ENCODE measurements at regions not wholly inside any gene's neighbourhood (a gene's known extent, or its start where the extent isn't known, plus 50 kb on each side); places are given as distances from the start of the nearest gene placed in this dataset.

DNA sequence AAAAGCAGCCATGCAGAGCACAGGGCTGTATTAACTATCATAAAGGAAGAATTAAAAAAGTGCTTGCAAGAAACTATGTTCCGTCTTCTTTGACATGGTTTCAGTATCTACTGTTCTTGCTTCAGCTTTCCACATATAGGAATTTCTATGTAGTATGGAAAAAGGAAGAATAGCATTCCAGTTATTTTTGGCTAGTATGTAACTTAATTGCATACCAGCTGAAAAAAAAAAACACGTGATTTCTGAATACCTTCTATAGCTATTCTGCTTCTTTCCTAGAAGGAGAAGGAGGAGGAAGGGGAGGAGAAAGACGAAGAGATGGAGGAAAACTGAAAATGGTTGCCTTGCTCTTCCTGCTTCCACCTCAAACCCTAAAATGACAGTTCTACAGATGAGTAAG lies 619.0 kb downstream of the KCTD12 start:
- no peak overlapping the region for H2AFZ ChIP-seq (ENCODE audit: low read depth)
- 14% methylated on average over 3 of the region's 3 CpGs for WGBS (ENCODE audit: low lambda C conversion rate)
- H3K79me2 ChIP-seq (ENCODE audit: insufficient read depth), result no peaks in the 10 kb centered on the region
- no peak overlapping the region for H3K9ac ChIP-seq
- no peaks in the 10 kb centered on the region for H3K36me3 ChIP-seq (replicated peaks in 1 of 2; ENCODE audit: control insufficient read depth in 1 of 2, insufficient read depth in 2 of 2, low read length in 1 of 2)
- CTCF ChIA-PET, result no interaction called here
- no peaks in the 10 kb centered on the region for H3K9me3 ChIP-seq
- H3K4me1 ChIP-seq (ENCODE audit: control insufficient read depth in 1 of 2, insufficient read depth in 2 of 2, low read depth in 1 of 2, low read length in 1 of 2), result no peaks in the 10 kb centered on the region
- POLR2A ChIA-PET, result no interaction called here
- H3K4me2 ChIP-seq, result no peak overlapping the region
- DNase-seq, result no peak
- H3K27ac ChIP-seq (ENCODE audit: low read depth in 2 of 2, low read length in 1 of 2), result no peak overlapping the region
- no peaks in the 10 kb centered on the region for H3F3A ChIP-seq (replicated peaks; ENCODE audit: insufficient read depth)
- H3K9me2 ChIP-seq, result no peaks in the 10 kb centered on the region
- no peak overlapping the region for H3K4me3 ChIP-seq (ENCODE audit: low read depth in 2 of 2, low read length in 1 of 2)
- no peak for TF ChIP-seq TCF12 (IDR thresholded peaks at IDR 0.05)
- no peaks in the 10 kb centered on the region for H4K20me1 ChIP-seq (ENCODE audit: insufficient read depth)
- no peaks in the 10 kb centered on the region for H3K27me3 ChIP-seq (ENCODE audit: insufficient read depth)

DNA sequence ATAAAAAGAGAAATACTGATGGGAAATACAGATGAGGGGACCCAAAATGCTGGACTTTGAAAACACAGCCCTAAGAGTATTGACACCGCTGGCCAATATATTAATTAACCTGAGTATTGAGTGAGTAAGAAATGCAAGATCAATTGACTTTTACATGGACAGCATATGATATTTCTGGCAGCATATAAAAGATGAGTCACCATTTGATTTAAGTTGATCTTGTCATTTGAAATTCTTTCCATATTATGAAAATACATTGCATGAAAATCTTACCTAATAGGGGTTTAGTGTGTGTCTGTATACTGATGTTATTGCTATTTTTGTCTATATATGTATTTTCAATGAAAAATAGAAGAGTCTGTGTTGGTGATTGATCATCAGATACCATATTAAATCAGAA lies 619.6 kb downstream of the KCTD12 start:
- H2AFZ ChIP-seq (ENCODE audit: low read depth), result no peak overlapping the region
- H3K4me3 ChIP-seq (ENCODE audit: low read depth in 2 of 2, low read length in 1 of 2), result no peak overlapping the region
- no peaks in the 10 kb centered on the region for H4K20me1 ChIP-seq (ENCODE audit: insufficient read depth)
- no peaks in the 10 kb centered on the region for H3K79me2 ChIP-seq (ENCODE audit: insufficient read depth)
- H3F3A ChIP-seq (replicated peaks; ENCODE audit: insufficient read depth), result no peaks in the 10 kb centered on the region
- WGBS (ENCODE audit: low lambda C conversion rate), result 0% methylated on average over 1 of the region's 1 CpG
- CTCF ChIA-PET, result no interaction called here
- no peak overlapping the region for H3K27ac ChIP-seq (ENCODE audit: low read depth in 2 of 2, low read length in 1 of 2)
- no peak for DNase-seq
- H3K9ac ChIP-seq, result no peak overlapping the region
- no peaks in the 10 kb centered on the region for H3K36me3 ChIP-seq (replicated peaks in 1 of 2; ENCODE audit: control insufficient read depth in 1 of 2, insufficient read depth in 2 of 2, low read length in 1 of 2)
- POLR2A ChIA-PET, result no interaction called here
- H3K4me2 ChIP-seq, result no peak overlapping the region
- H3K9me2 ChIP-seq, result no peaks in the 10 kb centered on the region
- H3K9me3 ChIP-seq, result no peaks in the 10 kb centered on the region
- no peak for TF ChIP-seq RXRA (IDR thresholded peaks at IDR 0.05; ENCODE audit: borderline replicate concordance, low read depth)
- no peak for TF ChIP-seq YY1 (IDR thresholded peaks at IDR 0.05; ENCODE audit: low read depth)
- TF ChIP-seq, protein P1, sequence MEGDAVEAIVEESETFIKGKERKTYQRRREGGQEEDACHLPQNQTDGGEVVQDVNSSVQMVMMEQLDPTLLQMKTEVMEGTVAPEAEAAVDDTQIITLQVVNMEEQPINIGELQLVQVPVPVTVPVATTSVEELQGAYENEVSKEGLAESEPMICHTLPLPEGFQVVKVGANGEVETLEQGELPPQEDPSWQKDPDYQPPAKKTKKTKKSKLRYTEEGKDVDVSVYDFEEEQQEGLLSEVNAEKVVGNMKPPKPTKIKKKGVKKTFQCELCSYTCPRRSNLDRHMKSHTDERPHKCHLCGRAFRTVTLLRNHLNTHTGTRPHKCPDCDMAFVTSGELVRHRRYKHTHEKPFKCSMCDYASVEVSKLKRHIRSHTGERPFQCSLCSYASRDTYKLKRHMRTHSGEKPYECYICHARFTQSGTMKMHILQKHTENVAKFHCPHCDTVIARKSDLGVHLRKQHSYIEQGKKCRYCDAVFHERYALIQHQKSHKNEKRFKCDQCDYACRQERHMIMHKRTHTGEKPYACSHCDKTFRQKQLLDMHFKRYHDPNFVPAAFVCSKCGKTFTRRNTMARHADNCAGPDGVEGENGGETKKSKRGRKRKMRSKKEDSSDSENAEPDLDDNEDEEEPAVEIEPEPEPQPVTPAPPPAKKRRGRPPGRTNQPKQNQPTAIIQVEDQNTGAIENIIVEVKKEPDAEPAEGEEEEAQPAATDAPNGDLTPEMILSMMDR (IDR thresholded peaks at IDR 0.05), result no peak
- TF ChIP-seq RCOR1 (IDR thresholded peaks at IDR 0.05; ENCODE audit: low read length), result no peak
- no peak for TF ChIP-seq FOXJ3 (CRISPR knock-in tag; IDR thresholded peaks at IDR 0.05)
- TF ChIP-seq RFX5 (IDR thresholded peaks at IDR 0.05; ENCODE audit: low read length), result no peak
- TF ChIP-seq EZH2phosphoT487 (IDR thresholded peaks at IDR 0.05; ENCODE audit: borderline replicate concordance, low read depth), result no peak
- TF ChIP-seq, protein P2, sequence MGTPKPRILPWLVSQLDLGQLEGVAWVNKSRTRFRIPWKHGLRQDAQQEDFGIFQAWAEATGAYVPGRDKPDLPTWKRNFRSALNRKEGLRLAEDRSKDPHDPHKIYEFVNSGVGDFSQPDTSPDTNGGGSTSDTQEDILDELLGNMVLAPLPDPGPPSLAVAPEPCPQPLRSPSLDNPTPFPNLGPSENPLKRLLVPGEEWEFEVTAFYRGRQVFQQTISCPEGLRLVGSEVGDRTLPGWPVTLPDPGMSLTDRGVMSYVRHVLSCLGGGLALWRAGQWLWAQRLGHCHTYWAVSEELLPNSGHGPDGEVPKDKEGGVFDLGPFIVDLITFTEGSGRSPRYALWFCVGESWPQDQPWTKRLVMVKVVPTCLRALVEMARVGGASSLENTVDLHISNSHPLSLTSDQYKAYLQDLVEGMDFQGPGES (IDR thresholded peaks at IDR 0.05; ENCODE audit: low read depth, low read length), result no peak
- TF ChIP-seq FOXM1 (IDR thresholded peaks at IDR 0.05; ENCODE audit: low read depth), result no peak
- TF ChIP-seq JUND (IDR thresholded peaks at IDR 0.05), result no peak
- TF ChIP-seq NFIC (IDR thresholded peaks at IDR 0.05; ENCODE audit: borderline replicate concordance), result no peak
- no peak for TF ChIP-seq TCF12 (IDR thresholded peaks at IDR 0.05)
- no peak for TF ChIP-seq RAD21 (IDR thresholded peaks at IDR 0.05; ENCODE audit: low read length)
- TF ChIP-seq, protein P3, sequence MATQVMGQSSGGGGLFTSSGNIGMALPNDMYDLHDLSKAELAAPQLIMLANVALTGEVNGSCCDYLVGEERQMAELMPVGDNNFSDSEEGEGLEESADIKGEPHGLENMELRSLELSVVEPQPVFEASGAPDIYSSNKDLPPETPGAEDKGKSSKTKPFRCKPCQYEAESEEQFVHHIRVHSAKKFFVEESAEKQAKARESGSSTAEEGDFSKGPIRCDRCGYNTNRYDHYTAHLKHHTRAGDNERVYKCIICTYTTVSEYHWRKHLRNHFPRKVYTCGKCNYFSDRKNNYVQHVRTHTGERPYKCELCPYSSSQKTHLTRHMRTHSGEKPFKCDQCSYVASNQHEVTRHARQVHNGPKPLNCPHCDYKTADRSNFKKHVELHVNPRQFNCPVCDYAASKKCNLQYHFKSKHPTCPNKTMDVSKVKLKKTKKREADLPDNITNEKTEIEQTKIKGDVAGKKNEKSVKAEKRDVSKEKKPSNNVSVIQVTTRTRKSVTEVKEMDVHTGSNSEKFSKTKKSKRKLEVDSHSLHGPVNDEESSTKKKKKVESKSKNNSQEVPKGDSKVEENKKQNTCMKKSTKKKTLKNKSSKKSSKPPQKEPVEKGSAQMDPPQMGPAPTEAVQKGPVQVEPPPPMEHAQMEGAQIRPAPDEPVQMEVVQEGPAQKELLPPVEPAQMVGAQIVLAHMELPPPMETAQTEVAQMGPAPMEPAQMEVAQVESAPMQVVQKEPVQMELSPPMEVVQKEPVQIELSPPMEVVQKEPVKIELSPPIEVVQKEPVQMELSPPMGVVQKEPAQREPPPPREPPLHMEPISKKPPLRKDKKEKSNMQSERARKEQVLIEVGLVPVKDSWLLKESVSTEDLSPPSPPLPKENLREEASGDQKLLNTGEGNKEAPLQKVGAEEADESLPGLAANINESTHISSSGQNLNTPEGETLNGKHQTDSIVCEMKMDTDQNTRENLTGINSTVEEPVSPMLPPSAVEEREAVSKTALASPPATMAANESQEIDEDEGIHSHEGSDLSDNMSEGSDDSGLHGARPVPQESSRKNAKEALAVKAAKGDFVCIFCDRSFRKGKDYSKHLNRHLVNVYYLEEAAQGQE (IDR thresholded peaks at IDR 0.05; ENCODE audit: low read depth, low read length), result no peak
- TF ChIP-seq, protein P4, sequence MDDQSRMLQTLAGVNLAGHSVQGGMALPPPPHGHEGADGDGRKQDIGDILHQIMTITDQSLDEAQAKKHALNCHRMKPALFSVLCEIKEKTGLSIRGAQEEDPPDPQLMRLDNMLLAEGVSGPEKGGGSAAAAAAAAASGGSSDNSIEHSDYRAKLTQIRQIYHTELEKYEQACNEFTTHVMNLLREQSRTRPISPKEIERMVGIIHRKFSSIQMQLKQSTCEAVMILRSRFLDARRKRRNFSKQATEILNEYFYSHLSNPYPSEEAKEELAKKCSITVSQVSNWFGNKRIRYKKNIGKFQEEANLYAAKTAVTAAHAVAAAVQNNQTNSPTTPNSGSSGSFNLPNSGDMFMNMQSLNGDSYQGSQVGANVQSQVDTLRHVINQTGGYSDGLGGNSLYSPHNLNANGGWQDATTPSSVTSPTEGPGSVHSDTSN (IDR thresholded peaks at IDR 0.05), result no peak
- no peak for TF ChIP-seq EP300 (IDR thresholded peaks at IDR 0.05; ENCODE audit: borderline replicate concordance in 1 of 2, low read depth in 1 of 2, low read length in 1 of 2)
- TF ChIP-seq POLR2AphosphoS5 (IDR thresholded peaks at IDR 0.05; ENCODE audit: low read depth, low read length), result no peak
- no peak for TF ChIP-seq ELF1 (IDR thresholded peaks at IDR 0.05)
- TF ChIP-seq, protein P5, sequence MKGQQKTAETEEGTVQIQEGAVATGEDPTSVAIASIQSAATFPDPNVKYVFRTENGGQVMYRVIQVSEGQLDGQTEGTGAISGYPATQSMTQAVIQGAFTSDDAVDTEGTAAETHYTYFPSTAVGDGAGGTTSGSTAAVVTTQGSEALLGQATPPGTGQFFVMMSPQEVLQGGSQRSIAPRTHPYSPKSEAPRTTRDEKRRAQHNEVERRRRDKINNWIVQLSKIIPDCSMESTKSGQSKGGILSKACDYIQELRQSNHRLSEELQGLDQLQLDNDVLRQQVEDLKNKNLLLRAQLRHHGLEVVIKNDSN (IDR thresholded peaks at IDR 0.05; ENCODE audit: borderline replicate concordance, low read depth), result no peak
- no peaks in the 10 kb centered on the region for H3K4me1 ChIP-seq (ENCODE audit: control insufficient read depth in 1 of 2, insufficient read depth in 2 of 2, low read depth in 1 of 2, low read length in 1 of 2)
- H3K27me3 ChIP-seq (ENCODE audit: insufficient read depth), result no peaks in the 10 kb centered on the region
